Keratinocyte (primary cell): ENCODE measurements at regions not wholly inside any gene's neighbourhood (a gene's known extent, or its start where the extent isn't known, plus 50 kb on each side); places are given as distances from the start of the nearest gene placed in this dataset.

Source experiments
- EZH2 ChIP-seq: IDR thresholded peaks from one replicate; pipeline ENCODE4 v1.6.1; 2012; ENCODE audit warnings: inconsistent platforms, mild to moderate bottlenecking, low read length, moderate library complexity
- TF ChIP-seq, protein P1 (sequence below), 3 experiments: IDR thresholded peaks in 1 of 3; conservative IDR thresholded peaks in 1 of 3; optimal IDR thresholded peaks in 1 of 3; 2 replicates in 2 of 3; 3 replicates in 1 of 3; pipeline versions ENCODE3 to v1.5.1; 2011; ENCODE audit warnings: low read length in 3 of 3, mild to moderate bottlenecking in 3 of 3, moderate library complexity in 2 of 3, control low read depth in 1 of 3, inconsistent platforms in 1 of 3; ENCODE audit not compliant: insufficient read depth in 2 of 3; ENCODE audit errors: extremely low read depth in 1 of 3

DNA sequence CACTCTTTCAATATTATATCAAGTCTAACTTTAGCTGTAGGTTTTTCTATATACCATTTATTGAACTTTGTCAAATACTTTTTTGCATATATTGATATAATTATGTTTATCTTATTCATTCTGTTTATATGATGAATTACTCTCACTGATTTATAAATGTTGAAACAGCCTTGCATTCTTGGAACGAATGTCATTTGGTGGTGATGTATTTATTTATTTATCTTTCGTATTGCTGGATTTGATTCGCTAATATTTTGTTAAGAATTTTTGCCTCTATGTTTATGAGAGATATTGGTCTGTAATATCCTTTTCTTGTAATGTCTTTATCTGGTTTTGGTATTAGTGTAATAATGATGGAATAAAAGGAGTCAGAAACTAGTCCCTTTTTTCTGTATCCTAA, 563.9 kb downstream of the ANXA1 start:
- TF ChIP-seq, protein P1, sequence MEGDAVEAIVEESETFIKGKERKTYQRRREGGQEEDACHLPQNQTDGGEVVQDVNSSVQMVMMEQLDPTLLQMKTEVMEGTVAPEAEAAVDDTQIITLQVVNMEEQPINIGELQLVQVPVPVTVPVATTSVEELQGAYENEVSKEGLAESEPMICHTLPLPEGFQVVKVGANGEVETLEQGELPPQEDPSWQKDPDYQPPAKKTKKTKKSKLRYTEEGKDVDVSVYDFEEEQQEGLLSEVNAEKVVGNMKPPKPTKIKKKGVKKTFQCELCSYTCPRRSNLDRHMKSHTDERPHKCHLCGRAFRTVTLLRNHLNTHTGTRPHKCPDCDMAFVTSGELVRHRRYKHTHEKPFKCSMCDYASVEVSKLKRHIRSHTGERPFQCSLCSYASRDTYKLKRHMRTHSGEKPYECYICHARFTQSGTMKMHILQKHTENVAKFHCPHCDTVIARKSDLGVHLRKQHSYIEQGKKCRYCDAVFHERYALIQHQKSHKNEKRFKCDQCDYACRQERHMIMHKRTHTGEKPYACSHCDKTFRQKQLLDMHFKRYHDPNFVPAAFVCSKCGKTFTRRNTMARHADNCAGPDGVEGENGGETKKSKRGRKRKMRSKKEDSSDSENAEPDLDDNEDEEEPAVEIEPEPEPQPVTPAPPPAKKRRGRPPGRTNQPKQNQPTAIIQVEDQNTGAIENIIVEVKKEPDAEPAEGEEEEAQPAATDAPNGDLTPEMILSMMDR (optimal IDR thresholded peaks at IDR 0.05 in 1 of 3, IDR thresholded peaks at IDR 0.05 in 1 of 3, conservative IDR thresholded peaks at IDR 0.05 in 1 of 3; ENCODE audit: extremely low read depth in 1 of 3, insufficient read depth in 2 of 3, low read length in 3 of 3) = no peak
- no peak for TF ChIP-seq EZH2
